ENCODE measurements at regions not wholly inside any gene's neighbourhood (a gene's known extent, or its start where the extent isn't known, plus 50 kb on each side); places are given as distances from the start of the nearest gene placed in this dataset.

DNA sequence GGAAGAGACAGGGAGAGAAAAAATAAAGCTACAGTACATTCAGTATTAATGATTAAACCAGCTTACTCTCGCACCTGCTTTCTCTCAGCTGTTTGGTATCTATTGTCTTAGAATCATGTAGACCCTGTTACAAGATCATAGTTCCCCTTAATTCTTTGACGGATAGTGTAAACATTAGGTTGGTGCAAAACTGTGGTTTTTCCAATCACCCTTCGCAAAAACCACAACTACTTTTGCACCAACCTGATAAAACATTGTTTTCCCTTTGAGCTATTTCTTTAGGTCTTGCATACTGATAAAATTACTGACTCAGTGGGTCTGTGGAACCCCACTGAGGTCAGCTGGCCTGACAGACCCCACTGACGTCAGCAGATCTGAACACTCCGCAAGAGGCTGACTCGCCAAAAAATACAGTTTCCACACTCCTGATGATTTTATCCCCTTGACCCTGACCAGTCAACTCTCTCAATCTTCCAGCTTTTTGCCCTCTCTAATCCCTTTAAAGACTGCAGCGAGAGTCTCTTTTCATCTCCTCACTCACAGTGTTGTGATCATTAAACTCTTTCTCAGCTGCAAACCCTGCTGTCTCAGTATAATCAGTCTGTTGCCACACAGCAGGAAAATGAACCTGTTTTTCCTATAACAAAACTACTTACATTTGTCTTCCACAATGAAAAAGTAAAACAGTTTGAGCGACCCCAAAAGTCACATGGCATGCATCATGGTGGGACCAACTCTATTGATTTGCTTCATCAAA lies 123.9 kb downstream of the SLITRK6 start (continued):
- TF ChIP-seq, protein P1, sequence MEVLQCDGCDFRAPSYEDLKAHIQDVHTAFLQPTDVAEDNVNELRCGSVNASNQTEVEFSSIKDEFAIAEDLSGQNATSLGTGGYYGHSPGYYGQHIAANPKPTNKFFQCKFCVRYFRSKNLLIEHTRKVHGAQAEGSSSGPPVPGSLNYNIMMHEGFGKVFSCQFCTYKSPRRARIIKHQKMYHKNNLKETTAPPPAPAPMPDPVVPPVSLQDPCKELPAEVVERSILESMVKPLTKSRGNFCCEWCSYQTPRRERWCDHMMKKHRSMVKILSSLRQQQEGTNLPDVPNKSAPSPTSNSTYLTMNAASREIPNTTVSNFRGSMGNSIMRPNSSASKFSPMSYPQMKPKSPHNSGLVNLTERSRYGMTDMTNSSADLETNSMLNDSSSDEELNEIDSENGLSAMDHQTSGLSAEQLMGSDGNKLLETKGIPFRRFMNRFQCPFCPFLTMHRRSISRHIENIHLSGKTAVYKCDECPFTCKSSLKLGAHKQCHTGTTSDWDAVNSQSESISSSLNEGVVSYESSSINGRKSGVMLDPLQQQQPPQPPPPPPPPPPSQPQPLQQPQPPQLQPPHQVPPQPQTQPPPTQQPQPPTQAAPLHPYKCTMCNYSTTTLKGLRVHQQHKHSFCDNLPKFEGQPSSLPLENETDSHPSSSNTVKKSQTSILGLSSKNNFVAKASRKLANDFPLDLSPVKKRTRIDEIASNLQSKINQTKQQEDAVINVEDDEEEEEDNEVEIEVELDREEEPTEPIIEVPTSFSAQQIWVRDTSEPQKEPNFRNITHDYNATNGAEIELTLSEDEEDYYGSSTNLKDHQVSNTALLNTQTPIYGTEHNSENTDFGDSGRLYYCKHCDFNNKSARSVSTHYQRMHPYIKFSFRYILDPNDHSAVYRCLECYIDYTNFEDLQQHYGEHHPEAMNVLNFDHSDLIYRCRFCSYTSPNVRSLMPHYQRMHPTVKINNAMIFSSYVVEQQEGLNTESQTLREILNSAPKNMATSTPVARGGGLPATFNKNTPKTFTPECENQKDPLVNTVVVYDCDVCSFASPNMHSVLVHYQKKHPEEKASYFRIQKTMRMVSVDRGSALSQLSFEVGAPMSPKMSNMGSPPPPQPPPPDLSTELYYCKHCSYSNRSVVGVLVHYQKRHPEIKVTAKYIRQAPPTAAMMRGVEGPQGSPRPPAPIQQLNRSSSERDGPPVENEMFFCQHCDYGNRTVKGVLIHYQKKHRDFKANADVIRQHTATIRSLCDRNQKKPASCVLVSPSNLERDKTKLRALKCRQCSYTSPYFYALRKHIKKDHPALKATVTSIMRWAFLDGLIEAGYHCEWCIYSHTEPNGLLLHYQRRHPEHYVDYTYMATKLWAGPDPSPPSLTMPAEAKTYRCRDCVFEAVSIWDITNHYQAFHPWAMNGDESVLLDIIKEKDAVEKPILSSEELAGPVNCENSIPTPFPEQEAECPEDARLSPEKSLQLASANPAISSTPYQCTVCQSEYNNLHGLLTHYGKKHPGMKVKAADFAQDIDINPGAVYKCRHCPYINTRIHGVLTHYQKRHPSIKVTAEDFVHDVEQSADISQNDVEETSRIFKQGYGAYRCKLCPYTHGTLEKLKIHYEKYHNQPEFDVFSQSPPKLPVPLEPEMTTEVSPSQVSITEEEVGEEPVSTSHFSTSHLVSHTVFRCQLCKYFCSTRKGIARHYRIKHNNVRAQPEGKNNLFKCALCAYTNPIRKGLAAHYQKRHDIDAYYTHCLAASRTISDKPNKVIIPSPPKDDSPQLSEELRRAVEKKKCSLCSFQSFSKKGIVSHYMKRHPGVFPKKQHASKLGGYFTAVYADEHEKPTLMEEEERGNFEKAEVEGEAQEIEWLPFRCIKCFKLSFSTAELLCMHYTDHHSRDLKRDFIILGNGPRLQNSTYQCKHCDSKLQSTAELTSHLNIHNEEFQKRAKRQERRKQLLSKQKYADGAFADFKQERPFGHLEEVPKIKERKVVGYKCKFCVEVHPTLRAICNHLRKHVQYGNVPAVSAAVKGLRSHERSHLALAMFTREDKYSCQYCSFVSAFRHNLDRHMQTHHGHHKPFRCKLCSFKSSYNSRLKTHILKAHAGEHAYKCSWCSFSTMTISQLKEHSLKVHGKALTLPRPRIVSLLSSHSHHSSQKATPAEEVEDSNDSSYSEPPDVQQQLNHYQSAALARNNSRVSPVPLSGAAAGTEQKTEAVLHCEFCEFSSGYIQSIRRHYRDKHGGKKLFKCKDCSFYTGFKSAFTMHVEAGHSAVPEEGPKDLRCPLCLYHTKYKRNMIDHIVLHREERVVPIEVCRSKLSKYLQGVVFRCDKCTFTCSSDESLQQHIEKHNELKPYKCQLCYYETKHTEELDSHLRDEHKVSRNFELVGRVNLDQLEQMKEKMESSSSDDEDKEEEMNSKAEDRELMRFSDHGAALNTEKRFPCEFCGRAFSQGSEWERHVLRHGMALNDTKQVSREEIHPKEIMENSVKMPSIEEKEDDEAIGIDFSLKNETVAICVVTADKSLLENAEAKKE (CRISPR knock-in tag; IDR thresholded peaks at IDR 0.05) = no peak
- TF ChIP-seq EZH2phosphoT487 (IDR thresholded peaks at IDR 0.05; ENCODE audit: unreplicated experiment) = no peak
- TF ChIP-seq ZNF331 (CRISPR knock-in tag; IDR thresholded peaks at IDR 0.05; ENCODE audit: low read depth) = no peak

DNA sequence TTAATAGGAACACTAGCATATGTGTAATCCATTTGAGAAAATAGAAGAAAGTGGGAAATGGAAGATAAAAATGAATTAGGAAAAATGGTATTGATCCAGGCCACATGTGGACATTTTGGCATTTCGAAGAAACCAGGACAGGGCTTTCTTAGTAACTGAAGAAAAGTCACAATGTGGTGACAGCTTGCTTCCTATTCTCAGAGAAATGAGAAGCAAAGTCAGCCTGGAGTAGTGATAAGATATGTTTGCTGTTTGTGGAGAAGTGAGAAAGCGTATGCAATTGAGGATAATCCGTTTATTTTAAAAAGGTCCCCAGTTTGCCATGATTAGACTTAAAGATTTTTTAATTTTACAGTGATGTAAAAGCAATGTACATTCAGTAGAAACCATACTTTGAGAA lies 127.9 kb downstream of the SLITRK6 start:
- Histone ChIP-seq H3F3A (replicated peaks; ENCODE audit: low read depth) (no peaks in the 10 kb centered on the region), H3K9me2 (ENCODE audit: insufficient read depth) (no peaks in the 10 kb centered on the region), H3K4me3 (no peak overlapping the region), H4K20me1 (replicated peaks; ENCODE audit: insufficient read depth) (no peaks in the 10 kb centered on the region), H3K4me1 (ENCODE audit: insufficient read depth) (peaks cover 17% of the 10 kb centered on the region), H3K27ac (ENCODE audit: low read depth) (no peak overlapping the region), H3K4me2 (no peak overlapping the region), H3K36me3 (ENCODE audit: insufficient read depth) (no peaks in the 10 kb centered on the region), H3K79me2 (replicated peaks; ENCODE audit: insufficient read depth) (peaks cover 59% of the 10 kb centered on the region), H3K27me3 (ENCODE audit: insufficient read depth) (no peaks in the 10 kb centered on the region), H2AFZ (no peak overlapping the region)
- Mint-ChIP-seq H3K4me3 (no peak overlapping the region), H3K9me3 (peaks cover 5% of the 10 kb centered on the region; the same call in 2 of the 3 replicates), H3K27me3 (ENCODE audit: insufficient read depth, low read depth, poor library complexity) (peaks cover 6% of the 10 kb centered on the region), H3K27ac (no peak overlapping the region), H3K4me1 (peaks cover 25% of the 10 kb centered on the region), H3K36me3 (ENCODE audit: low read depth) (peaks cover 23% of the 10 kb centered on the region)
- no peak for ATAC-seq
- DNase-seq (ENCODE audit: low spot score) = no peak
- TF ChIP-seq, protein P2, sequence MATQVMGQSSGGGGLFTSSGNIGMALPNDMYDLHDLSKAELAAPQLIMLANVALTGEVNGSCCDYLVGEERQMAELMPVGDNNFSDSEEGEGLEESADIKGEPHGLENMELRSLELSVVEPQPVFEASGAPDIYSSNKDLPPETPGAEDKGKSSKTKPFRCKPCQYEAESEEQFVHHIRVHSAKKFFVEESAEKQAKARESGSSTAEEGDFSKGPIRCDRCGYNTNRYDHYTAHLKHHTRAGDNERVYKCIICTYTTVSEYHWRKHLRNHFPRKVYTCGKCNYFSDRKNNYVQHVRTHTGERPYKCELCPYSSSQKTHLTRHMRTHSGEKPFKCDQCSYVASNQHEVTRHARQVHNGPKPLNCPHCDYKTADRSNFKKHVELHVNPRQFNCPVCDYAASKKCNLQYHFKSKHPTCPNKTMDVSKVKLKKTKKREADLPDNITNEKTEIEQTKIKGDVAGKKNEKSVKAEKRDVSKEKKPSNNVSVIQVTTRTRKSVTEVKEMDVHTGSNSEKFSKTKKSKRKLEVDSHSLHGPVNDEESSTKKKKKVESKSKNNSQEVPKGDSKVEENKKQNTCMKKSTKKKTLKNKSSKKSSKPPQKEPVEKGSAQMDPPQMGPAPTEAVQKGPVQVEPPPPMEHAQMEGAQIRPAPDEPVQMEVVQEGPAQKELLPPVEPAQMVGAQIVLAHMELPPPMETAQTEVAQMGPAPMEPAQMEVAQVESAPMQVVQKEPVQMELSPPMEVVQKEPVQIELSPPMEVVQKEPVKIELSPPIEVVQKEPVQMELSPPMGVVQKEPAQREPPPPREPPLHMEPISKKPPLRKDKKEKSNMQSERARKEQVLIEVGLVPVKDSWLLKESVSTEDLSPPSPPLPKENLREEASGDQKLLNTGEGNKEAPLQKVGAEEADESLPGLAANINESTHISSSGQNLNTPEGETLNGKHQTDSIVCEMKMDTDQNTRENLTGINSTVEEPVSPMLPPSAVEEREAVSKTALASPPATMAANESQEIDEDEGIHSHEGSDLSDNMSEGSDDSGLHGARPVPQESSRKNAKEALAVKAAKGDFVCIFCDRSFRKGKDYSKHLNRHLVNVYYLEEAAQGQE (IDR thresholded peaks at IDR 0.05; ENCODE audit: unreplicated experiment) = no peak
- TF ChIP-seq EZH2 (IDR thresholded peaks at IDR 0.05; ENCODE audit: low read depth, unreplicated experiment) = no peak
- no peak for TF ChIP-seq ZNF331 (CRISPR knock-in tag; IDR thresholded peaks at IDR 0.05; ENCODE audit: low read depth)
- TF ChIP-seq CREB1 (CRISPR knock-in tag; IDR thresholded peaks at IDR 0.05; ENCODE audit: low read depth) = no peak
- TF ChIP-seq JUNB (IDR thresholded peaks at IDR 0.05; ENCODE audit: unreplicated experiment) = no peak
- no peak for TF ChIP-seq ZNF114 (CRISPR knock-in tag; IDR thresholded peaks at IDR 0.05)
- TF ChIP-seq, protein P3, sequence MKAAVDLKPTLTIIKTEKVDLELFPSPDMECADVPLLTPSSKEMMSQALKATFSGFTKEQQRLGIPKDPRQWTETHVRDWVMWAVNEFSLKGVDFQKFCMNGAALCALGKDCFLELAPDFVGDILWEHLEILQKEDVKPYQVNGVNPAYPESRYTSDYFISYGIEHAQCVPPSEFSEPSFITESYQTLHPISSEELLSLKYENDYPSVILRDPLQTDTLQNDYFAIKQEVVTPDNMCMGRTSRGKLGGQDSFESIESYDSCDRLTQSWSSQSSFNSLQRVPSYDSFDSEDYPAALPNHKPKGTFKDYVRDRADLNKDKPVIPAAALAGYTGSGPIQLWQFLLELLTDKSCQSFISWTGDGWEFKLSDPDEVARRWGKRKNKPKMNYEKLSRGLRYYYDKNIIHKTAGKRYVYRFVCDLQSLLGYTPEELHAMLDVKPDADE (IDR thresholded peaks at IDR 0.05) = no peak
